ENCODE measurements at regions not wholly inside any gene's neighbourhood (a gene's known extent, or its start where the extent isn't known, plus 50 kb on each side); places are given as distances from the start of the nearest gene placed in this dataset.
A peak's percentile ranks its signal among the peaks of the same experiment; 100 is the strongest.

GRCh38 chr3:144142151-144142840, 170.7 kb downstream of the DIPK2A start:
- DNase-seq = no peak

DNA sequence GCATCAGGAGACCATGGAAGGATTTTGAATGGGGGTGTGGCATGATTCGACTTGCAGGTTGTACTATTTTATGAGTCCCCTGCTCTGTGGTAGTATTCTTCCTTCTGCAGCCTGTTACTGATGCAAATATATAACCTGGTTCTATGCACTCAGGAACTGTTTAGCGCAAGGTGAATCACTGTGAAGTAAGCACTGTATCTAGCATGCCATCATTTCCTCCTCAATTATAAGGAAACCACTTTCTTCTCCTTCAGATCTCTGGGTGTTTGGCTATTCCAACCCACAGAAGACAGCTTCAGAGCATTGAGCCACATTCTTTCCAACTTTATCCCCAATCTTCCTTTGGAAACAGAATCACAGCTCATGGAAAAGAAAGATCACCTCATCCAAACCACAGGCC, 176.7 kb downstream of the DIPK2A start:
- no peak for DNase-seq

GRCh38 chr3:144151983-144152382, 180.4 kb downstream of the DIPK2A start:
- no peak for DNase-seq

DNA sequence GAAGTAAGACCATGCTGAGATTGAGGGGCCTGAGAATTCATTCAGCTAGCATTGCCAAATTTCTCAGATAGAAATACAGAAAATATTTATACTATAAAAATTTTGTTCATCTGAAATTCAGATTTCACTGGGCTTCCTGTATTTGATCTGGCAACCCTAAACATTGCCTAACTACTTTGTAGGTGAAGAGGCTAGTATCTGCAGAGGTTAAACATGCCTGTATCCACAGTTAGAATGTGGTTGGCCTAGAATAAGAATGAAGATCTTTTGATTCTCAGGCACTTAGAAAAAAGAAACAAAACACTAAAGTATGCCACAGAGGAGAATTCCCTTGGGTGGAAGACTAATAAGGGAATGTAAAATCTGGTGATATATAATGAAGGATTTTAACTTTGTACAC, 189.0 kb downstream of the DIPK2A start:
- no peak for DNase-seq

DNA sequence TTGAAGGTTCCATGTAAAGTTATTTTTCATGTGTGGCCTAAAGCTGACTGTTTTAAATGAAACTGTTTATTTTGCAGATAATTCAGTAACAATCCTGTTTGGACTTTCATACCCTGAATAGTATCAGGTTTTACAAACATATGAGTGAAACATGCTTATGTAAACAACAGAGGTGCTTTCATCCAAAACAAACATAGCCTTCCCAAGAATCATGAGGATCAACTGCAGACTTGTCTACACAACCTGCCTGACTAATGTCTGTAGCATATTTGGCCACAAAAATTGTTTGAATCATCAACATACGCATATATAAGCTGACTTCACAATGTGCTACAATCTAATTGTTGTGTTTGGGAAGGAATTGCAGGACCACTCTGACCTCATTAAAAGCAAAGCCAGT, 190.4 kb downstream of the DIPK2A start:
- DNase-seq = no peak

DNA sequence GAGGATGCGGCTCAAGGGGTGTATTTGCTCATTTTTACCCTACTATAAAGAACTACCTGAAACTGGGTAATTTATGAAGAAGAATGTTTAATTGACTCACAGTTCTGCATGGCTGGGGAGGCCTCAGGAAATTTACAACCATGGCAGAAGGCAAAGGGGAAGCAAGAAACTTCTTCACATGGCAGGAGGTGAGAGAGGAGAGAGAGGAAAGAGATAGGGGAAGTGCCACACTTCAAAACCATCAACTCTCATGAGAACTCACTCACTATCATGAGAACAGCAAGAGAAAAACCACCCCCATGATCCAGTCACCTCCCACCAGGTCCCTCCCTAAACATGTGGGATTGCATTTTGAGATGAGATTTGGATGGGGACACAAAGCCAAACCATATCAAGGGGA, 192.7 kb downstream of the DIPK2A start:
- DNase-seq = no peak

DNA sequence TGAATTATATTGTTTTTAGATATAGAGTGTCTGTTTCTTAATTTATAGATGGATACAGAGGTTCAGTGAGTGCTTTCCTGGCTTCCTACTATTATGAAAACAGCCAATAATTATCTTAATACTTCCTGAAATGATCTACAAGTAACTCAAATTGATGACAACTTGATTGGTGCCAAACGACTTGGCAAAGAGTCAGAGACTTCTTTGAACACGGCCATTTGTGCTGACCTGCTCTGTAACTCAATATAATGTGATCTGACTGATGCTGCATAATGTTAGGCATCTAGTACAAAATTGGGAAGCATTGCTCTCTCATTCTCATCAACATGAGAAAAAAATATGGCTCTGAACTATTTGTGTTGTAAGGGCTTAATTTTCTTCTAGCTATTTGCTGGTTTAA, 193.9 kb downstream of the DIPK2A start:
- no peak for DNase-seq

GRCh38 chr3:144167634-144168033, 196.0 kb downstream of the DIPK2A start:
- DNase-seq = no peak

DNA sequence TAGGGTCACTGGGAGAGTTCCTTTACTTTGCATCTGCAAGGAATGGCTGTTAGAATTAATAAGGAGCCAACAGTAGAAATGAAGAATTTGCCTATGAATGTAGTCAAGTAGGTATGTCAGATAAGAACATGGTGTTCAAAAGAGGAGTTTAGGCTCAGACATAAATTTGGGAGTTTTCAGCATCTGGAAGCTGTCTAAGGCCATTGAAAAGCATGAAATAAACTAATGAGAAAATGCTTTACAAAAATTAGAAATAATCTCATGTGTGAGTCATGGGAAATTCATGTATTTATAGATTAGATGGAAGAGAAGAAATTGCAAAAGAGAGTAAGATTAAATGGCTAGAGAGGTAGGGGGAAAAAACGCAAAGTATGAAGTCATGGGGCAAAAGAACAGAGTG, 201.9 kb downstream of the DIPK2A start:
- DNase-seq = no peak

DNA sequence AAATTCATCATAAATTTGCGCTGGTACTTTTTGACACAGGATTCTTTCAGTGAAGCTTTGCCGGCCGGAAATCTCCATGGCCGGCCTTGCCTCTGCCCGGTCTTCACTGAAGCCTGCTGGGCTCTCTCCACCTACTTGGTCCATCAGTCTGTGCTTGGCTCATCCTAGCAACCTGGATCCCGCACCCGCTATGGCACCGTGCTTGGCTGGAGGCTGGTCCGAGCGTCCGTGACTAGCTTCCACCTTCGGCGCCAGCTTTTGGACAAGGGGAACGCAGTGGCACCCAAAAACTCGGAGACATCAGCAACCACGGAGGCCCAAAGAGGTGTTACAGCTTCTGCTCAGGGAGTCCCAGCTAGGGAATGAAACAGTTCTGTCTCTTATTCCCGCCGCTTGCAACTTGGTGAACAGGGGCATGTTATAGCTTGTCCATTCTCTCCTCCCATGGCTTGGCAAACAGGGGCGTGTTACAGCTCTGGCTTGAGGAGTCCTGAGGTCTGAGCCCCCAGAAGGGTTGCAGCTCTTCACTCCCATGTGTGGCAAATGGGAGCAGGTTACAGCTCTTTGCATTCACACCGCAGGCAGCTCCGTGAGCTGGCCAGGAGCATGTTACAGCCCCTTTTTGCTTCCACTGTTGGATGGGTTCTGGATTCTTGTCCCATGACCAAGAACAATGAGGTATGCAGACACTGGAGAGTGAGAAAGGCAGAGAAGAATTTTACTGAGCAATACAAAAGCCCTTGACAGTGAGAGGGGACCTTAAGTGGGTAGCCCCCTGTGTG, 204.2 kb downstream of the DIPK2A start:
- peak; percentile 75 for DNase-seq

DNA sequence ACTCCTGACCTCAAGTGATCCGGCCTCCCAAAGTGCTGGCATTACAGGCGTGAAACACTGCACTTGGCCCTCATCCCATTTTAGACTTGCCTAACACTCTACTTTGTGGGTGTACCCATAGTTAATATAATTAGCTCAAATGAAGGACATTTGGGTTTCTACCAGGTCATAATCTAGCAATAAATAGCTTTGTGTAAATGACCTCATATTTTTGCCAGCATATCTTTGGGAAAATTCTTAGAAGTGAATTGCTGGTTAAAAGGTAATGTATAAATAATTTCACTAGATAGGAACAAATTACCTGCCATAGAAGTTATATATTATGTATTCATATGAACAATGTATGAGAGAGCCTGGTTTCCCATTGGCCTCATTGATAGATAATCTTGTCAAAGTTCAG, 206.0 kb downstream of the DIPK2A start:
- DNase-seq = no peak

GRCh38 chr3:144178607-144179006, 207.0 kb downstream of the DIPK2A start:
- DNase-seq = no peak

- no peak for DNase-seq
Observed at GRCh38 chr3:144181062-144181461, 209.4 kb downstream of the DIPK2A start.

DNA sequence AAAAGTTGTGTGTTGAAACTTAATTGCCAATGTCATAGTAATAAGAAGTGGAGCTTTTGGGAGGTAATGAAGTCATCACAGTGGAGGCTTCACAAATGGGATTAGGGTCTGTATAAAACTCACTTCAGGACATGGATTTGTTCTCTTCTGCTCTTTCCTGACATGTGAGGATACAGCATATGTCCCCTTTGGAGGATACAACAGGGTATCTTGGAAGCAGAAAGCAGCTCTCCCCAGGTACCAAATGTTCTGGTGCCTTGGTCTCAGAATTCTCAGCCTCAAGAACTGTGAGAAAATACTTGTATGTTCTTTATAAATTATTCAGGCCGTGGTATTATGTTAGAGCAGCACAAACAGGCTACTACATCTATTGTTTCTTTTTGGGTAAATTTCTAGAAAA, 210.9 kb downstream of the DIPK2A start:
- no peak for DNase-seq

GRCh38 chr3:144185276-144185675, 213.7 kb downstream of the DIPK2A start:
- DNase-seq = no peak

- no peak for DNase-seq
Observed at GRCh38 chr3:144187531-144188210, 216.0 kb downstream of the DIPK2A start.

DNA sequence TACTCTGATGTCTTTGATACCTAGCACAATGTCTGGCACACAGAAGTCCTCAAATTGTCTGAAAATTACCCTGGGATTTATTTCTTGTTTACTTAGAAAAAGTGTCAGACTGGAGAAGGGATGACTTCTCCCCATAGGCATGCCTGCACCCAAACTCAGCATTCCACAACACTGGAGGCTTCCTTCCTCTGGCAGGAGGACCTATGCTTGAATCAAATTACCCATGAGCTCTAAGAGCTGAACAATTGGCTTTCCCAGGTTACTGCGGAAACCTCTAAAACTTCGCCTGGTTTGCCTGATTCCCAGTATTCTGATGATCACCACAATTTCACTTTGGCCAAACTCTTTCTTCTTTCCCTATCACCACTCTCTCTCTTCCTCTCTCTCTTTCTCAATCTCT, 217.4 kb downstream of the DIPK2A start:
- peak; percentile 67 for DNase-seq

DNA sequence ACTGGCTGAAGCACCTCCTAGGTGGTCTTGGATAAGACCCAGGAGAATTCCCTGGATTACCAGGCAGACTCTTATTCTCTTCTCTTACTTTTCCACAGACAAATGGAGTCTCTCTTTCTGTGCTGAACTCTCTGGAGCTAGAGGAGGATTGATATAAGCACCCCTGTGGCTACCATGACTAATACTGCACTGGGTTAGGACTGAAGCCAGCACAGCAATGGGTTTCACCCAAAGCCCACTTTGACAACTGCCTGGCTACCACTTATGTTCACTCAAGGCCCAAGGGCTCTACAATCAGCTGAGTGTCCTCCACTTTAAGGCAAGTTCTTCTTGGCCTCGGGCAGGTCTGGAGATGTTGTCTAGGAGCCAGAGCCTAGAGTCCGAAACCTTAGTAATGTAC, 225.5 kb downstream of the DIPK2A start:
- no peak for DNase-seq

GRCh38 chr3:144197582-144197981, 226.0 kb downstream of the DIPK2A start:
- no peak for DNase-seq

DNA sequence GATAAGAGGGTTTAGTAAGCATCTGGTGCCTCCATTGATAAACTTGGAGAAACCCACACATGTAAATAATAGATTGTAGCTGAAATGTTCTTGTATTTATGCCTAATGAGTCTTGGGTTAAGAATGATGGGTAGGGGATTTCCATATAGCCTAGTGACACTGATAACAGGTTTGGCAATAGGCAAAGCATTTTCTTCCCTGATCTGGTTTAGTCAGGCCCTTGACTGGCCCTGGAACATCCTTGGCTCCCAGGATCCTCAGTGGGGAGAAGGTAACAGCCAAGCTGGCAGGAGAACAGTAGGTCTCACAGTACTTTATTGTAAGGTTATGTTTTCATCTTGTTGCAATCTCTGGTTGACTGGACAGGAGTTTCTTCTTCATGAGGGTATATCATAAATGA, 228.4 kb downstream of the DIPK2A start:
- no peak for DNase-seq

DNA sequence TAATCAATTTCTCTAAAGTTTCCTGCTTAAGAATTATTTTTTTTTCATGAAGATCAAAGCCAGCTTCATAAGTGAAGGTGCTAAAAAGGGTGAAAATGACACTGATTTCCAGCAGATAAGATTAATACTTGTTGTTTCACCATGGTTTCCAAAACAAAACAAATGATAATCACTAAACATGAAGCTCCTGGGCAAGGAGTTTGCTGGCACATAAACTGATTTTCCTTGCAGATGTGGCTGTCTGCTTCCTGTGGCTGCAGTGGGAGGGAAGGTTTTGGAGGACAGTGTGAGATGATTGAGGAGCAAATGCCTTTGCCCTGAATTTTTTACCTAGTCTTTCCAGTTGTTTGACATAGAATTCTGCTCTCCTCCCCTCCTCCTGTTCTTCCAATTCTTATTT, 228.8 kb downstream of the DIPK2A start:
- DNase-seq = no peak

- no peak for DNase-seq
Observed at GRCh38 chr3:144221761-144222160, 250.1 kb downstream of the DIPK2A start.

DNA sequence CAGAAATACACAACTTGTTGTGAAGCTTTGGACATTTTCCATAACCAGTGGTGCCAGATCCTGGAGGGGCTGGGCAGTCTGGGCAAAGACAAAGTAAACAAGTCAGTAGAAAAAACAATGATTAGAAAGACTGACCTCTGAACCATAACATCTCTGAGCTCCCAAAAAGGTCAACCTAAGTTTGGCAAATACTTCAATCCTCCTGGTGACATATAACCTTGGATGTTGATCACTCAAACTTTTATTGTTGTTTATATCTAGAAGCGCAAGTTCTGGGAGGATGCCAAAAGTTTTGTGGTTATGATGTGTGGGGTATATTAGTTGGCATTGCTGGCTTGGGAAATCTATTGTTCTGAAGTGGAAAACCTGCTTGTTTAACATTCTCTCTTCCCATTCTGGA, 257.7 kb downstream of the DIPK2A start:
- DNase-seq = no peak

GRCh38 chr3:144229953-144230352, 258.3 kb downstream of the DIPK2A start:
- DNase-seq = no peak
